HCT116 (cell line): ENCODE measurements at regions not wholly inside any gene's neighbourhood (a gene's known extent, or its start where the extent isn't known, plus 50 kb on each side); places are given as distances from the start of the nearest gene placed in this dataset.

Source experiments
- ATAC-seq: fragments of 200-7000 bp; cut with Tn5 transposase; 2 replicates; pipeline ENCODE4 v1.9.1; 2020; ENCODE audit warnings: mild to moderate bottlenecking, moderate library complexity
- BruUV-seq: library from RNA; stranded (reverse); fragments of 400-500 nt; replicated peaks from 2 replicates; lab custom pipeline; 2021; lab: Mats Ljungman, UMichigan
- CTCF ChIA-PET: fragments of 300-600 bp; sonication (Branson Sonifier 250); formaldehyde crosslinking; loops from one replicate; lab custom pipeline; 2021; ENCODE audit warnings: antibody characterized with exemption; lab: Charles Lee
- POLR2A ChIA-PET: fragments of 300-600, 350-600 bp; sonication (Branson Sonifier 250); formaldehyde crosslinking; loops from one replicate; lab custom pipeline; 2021; ENCODE audit warnings: antibody characterized with exemption; lab: Charles Lee
- RAD21 ChIA-PET, 2 experiments: fragments of 300-600 bp; sonication (Branson Sonifier 250); formaldehyde crosslinking; loops; one replicate each; lab custom pipeline; 2023; ENCODE audit warnings: low total read pairs in 2 of 2; ENCODE audit not compliant: uncharacterized antibody in 2 of 2, unreplicated experiment in 2 of 2, low non-redundant PET in 1 of 2; lab: Charles Lee
- DNase-seq: peaks from one replicate; pipeline ENCODE4 v3.0.0-alpha.2; 2010; ENCODE audit warnings: low read depth, low spot score
- H2AFZ ChIP-seq: fragments of 200-600 bp; shearing (Covaris generic), sonication (generic); 2 replicates; pipeline ENCODE4 v1.6.1; 2017; ENCODE audit warnings: low read depth, mixed run types, mixed read lengths, antibody characterized with exemption, low read length; ENCODE audit not compliant: poor library complexity, severe bottlenecking
- H3K27ac ChIP-seq: 2 replicates; pipeline ENCODE4 v1.5.1; 2012; ENCODE audit warnings: low read depth, low read length
- H3K27me3 ChIP-seq: fragments of 200-600 bp; sonication (generic); 2 replicates; pipeline ENCODE4 v1.6.1; 2016; ENCODE audit warnings: mixed run types, low read length, mixed read lengths; ENCODE audit not compliant: insufficient read depth
- H3K36me3 ChIP-seq, 2 experiments: fragments of 200-500 bp in 1 of 2; fragments of 200-600 bp in 1 of 2; sonication (Bioruptor generic) in 1 of 2; sonication (generic) in 1 of 2; 2 replicates each; pipeline versions ENCODE4 v1.5.1 to v1.6.1; 2014 to 2016; ENCODE audit warnings: low read length in 2 of 2, inconsistent platforms in 1 of 2, mixed read lengths in 1 of 2, mixed run types in 1 of 2; ENCODE audit not compliant: insufficient read depth in 2 of 2, control insufficient read depth in 1 of 2
- H3K4me1 ChIP-seq, 2 experiments: fragments of 200-600 bp in 1 of 2; sonication (generic) in 1 of 2; 2 replicates each; pipeline versions ENCODE4 v1.5.1 to v1.6.1; 2012 to 2017; ENCODE audit warnings: low read length in 2 of 2, inconsistent platforms in 1 of 2, mild to moderate bottlenecking in 1 of 2, mixed read lengths in 1 of 2, mixed run types in 1 of 2, moderate library complexity in 1 of 2; ENCODE audit not compliant: insufficient read depth in 2 of 2, control insufficient read depth in 1 of 2
- H3K4me2 ChIP-seq: fragments of 200-600 bp; sonication (generic); 2 replicates; pipeline ENCODE4 v1.6.1; 2017; ENCODE audit warnings: mixed run types, low read length, mixed read lengths
- H3K4me3 ChIP-seq, 2 experiments: fragments of 200-600 bp in 1 of 2; sonication (generic) in 1 of 2; replicated peaks in 1 of 2; 2 replicates each; pipeline ENCODE4 v1.5.1; 2011 to 2016; ENCODE audit warnings: low read length in 2 of 2, control low read depth in 1 of 2, low read depth in 1 of 2, mild to moderate bottlenecking in 1 of 2, mixed read lengths in 1 of 2, mixed run types in 1 of 2
- H3K79me2 ChIP-seq: fragments of 200-600 bp; sonication (generic); 2 replicates; pipeline ENCODE4 v1.6.1; 2017; ENCODE audit warnings: mild to moderate bottlenecking, mixed run types, low read length, moderate library complexity, mixed read lengths; ENCODE audit not compliant: insufficient read depth
- H3K9ac ChIP-seq: fragments of 200-600 bp; sonication (generic); 2 replicates; pipeline ENCODE4 v1.6.1; 2016; ENCODE audit warnings: low read length, mixed read lengths
- H3K9me2 ChIP-seq: fragments of 200-600 bp; sonication (generic), shearing (Covaris generic); 2 replicates; pipeline ENCODE4 v1.6.1; 2017; ENCODE audit warnings: mixed run types, mild to moderate bottlenecking, moderate library complexity; ENCODE audit not compliant: insufficient read depth
- H3K9me3 ChIP-seq, 2 experiments: fragments of 200-500 bp in 1 of 2; fragments of 200-600 bp in 1 of 2; sonication (Bioruptor generic) in 1 of 2; sonication (generic) in 1 of 2; 2 replicates each; pipeline ENCODE4 v1.6.1; 2014 to 2017; ENCODE audit warnings: low read length in 2 of 2, mixed read lengths in 2 of 2, inconsistent platforms in 1 of 2, low read depth in 1 of 2, mild to moderate bottlenecking in 1 of 2, mixed run types in 1 of 2, moderate library complexity in 1 of 2; ENCODE audit not compliant: control insufficient read depth in 1 of 2, insufficient read depth in 1 of 2
- H4K20me1 ChIP-seq: fragments of 200-600 bp; sonication (generic), shearing (Covaris generic); 2 replicates; pipeline ENCODE4 v1.6.1; 2017; ENCODE audit warnings: mixed run types, mild to moderate bottlenecking, moderate library complexity; ENCODE audit not compliant: insufficient read depth
- CTCF ChIP-seq, 3 experiments: fragments of 200-600 bp in 1 of 3; sonication (generic) in 1 of 3; IDR thresholded peaks in 2 of 3; conservative IDR thresholded peaks in 1 of 3; 2 replicates each; pipeline ENCODE4 v1.5.1; 2012 to 2017; ENCODE audit warnings: low read depth in 2 of 3, low read length in 2 of 3, antibody characterized with exemption in 1 of 3, borderline replicate concordance in 1 of 3, control low read depth in 1 of 3, mild to moderate bottlenecking in 1 of 3, mixed read lengths in 1 of 3, mixed run types in 1 of 3, moderate library complexity in 1 of 3; ENCODE audit not compliant: insufficient read depth in 1 of 3
- ELF1 ChIP-seq: IDR thresholded peaks from 2 replicates; pipeline ENCODE4 v1.6.1; 2012; ENCODE audit warnings: low read depth, borderline replicate concordance
- EZH2phosphoT487 ChIP-seq: fragments of 200-600 bp; IDR thresholded peaks from 2 replicates; pipeline ENCODE4 v1.6.1; 2018; ENCODE audit warnings: antibody characterized with exemption, borderline replicate concordance
- POLR2A ChIP-seq: IDR thresholded peaks from 2 replicates; pipeline ENCODE4 v1.7.0; 2011; ENCODE audit warnings: borderline replicate concordance; ENCODE audit not compliant: insufficient read depth, insufficient read length; ENCODE audit errors: extremely low read depth
- RAD21 ChIP-seq: IDR thresholded peaks from 2 replicates; pipeline ENCODE4 v1.6.1; 2012; ENCODE audit warnings: low read depth, mild to moderate bottlenecking
- SP1 ChIP-seq: IDR thresholded peaks from 2 replicates; pipeline ENCODE4 v1.6.1; 2012; ENCODE audit warnings: low read depth
- ZBTB33 ChIP-seq: IDR thresholded peaks from 2 replicates; pipeline ENCODE4 v1.6.1; 2011; ENCODE audit warnings: mild to moderate bottlenecking, low read length, moderate library complexity; ENCODE audit not compliant: insufficient replicate concordance; ENCODE audit errors: extremely low read depth
- ZFX ChIP-seq: fragments of 450-650 bp; IDR thresholded peaks from 2 replicates; pipeline ENCODE4 v1.6.1; 2017
- ZNF274 ChIP-seq: fragments of 200-500 bp; sonication (Bioruptor generic); IDR thresholded peaks from 2 replicates; pipeline ENCODE4 v1.6.1; 2014; ENCODE audit warnings: mild to moderate bottlenecking, low read depth, low read length, inconsistent platforms
- intact Hi-C: fragments of 100-400 bp; cut with micrococcal nuclease; formaldehyde crosslinking; loops from 2 replicates; pipeline ENCODE4 v1.10.0; 2022
- TF ChIP-seq, protein P1 (sequence below): IDR thresholded peaks from 2 replicates; pipeline ENCODE4 v1.6.1; 2012

DNA sequence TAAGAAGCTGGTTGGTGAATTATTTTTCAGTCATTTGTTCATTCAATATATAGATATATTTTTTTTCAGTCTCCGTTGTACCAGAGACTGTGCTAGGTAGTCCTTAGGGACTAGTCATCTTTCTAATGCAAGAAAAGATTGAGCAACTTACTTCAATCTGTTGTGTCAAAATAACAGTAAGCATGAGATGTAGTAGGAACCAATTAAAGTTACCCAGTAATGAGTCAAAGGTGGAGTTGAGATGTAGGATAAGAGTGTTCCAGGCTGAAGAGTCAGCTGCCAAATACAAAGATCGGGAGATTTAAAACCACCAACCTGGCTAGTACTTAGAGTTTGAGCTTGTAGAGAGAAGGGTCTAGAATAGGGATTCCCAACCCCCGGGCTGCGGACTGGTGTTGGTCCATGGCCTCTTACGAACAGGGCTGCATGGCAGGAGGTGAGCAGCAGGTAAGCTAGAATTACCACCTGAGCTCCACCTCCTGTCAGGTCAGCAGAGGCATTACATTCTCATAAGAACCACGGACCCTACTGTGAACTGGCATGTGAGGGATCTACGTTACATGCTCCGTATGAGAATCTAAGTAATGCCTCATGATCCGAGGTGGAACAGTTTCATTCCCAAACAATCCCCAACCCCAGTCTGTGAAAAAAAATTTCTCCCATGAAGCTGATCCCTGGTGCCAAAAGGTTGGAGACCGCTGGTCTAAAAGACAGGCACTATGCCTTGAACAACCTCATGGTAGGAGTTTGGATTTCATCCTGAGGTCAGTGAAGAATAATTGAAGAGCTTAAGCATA is 1241.5 kb upstream of the WWC1 start:
- no peak for TF ChIP-seq ZNF274
- TF ChIP-seq RAD21: no peak
- TF ChIP-seq ELF1: no peak
- no peak for TF ChIP-seq EZH2phosphoT487
- TF ChIP-seq, protein P1, sequence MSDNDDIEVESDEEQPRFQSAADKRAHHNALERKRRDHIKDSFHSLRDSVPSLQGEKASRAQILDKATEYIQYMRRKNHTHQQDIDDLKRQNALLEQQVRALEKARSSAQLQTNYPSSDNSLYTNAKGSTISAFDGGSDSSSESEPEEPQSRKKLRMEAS: no peak
- no peak for TF ChIP-seq POLR2A
- TF ChIP-seq ZFX: no peak
- TF ChIP-seq ZBTB33: no peak
- no peak for TF ChIP-seq CTCF (IDR thresholded peaks at IDR 0.05 in 2 of 3, conservative IDR thresholded peaks at IDR 0.05 in 1 of 3; ENCODE audit: borderline replicate concordance in 1 of 3, insufficient read depth in 1 of 3, low read depth in 2 of 3, low read length in 2 of 3)
- no peak for TF ChIP-seq SP1
- ChIA-PET POLR2A (no interaction called here), CTCF (no interaction called here)

More for the DNA sequence above, 1241.5 kb upstream of the WWC1 start:
- intact Hi-C loops: no loop called here
- no TSS peak for BruUV-seq
- Histone ChIP-seq H3K9me3 (peaks cover 0 to 8% of the 10 kb centered on the region in 2 experiments; a peak in 2 of 4 replicates), H3K9me2 (no peaks in the 10 kb centered on the region), H3K79me2 (no peaks in the 10 kb centered on the region), H4K20me1 (no peaks in the 10 kb centered on the region), H3K4me3 (no peak overlapping the region), H3K27me3 (no peaks in the 10 kb centered on the region), H3K27ac (no peak overlapping the region), H3K36me3 (no peaks in the 10 kb centered on the region), H2AFZ (no peak overlapping the region), H3K4me1 (no peaks in the 10 kb centered on the region), H3K9ac (no peak overlapping the region), H3K4me2 (no peak overlapping the region)
- RAD21 ChIA-PET: no interaction called here
- ATAC-seq (no peak), DNase-seq (no peak)
